ENCODE measurements at regions not wholly inside any gene's neighbourhood (a gene's known extent, or its start where the extent isn't known, plus 50 kb on each side); places are given as distances from the start of the nearest gene placed in this dataset.
A peak's percentile ranks its signal among the peaks of the same experiment; 100 is the strongest.

- DNase-seq = peak; percentile 53
- Histone ChIP-seq H3K27me3 (no peaks in the 10 kb centered on the region), H3K4me3 (ENCODE audit: low read depth, low read length) (no peak overlapping the region), H3K9me3 (no peaks in the 10 kb centered on the region), H3K36me3 (no peaks in the 10 kb centered on the region), H3K4me1 (0 out of 2 replicates have a peak, but pooled peaks cover 3% of the 10 kb centered on the region)
- no peak for TF ChIP-seq CTCF (IDR thresholded peaks at IDR 0.05; ENCODE audit: low read depth, low read length)
Measured at GRCh38 chr4:181566490-181566889, 676.7 kb upstream of the TENM3 start.

GRCh38 chr4:181569553-181569952 lies 673.6 kb upstream of the TENM3 start:
- TF ChIP-seq CTCF (IDR thresholded peaks at IDR 0.05; ENCODE audit: low read depth, low read length) = peak; percentile 72
- H3K4me3 ChIP-seq (ENCODE audit: low read depth, low read length) = no peak overlapping the region
- H3K27me3 ChIP-seq = no peaks in the 10 kb centered on the region
- H3K36me3 ChIP-seq = no peaks in the 10 kb centered on the region
- DNase-seq = no peak
- no peaks in the 10 kb centered on the region for H3K9me3 ChIP-seq
- 0 out of 2 replicates have a peak, but pooled peaks cover 3% of the 10 kb centered on the region for H3K4me1 ChIP-seq

GRCh38 chr4:181578911-181579310 lies 664.3 kb upstream of the TENM3 start:
- Histone ChIP-seq H3K4me1 (no peaks in the 10 kb centered on the region), H3K9me3 (no peaks in the 10 kb centered on the region), H3K4me3 (ENCODE audit: low read depth, low read length) (no peak overlapping the region), H3K27me3 (no peaks in the 10 kb centered on the region), H3K36me3 (no peaks in the 10 kb centered on the region)
- no peak for TF ChIP-seq CTCF (IDR thresholded peaks at IDR 0.05; ENCODE audit: low read depth, low read length)
- DNase-seq = no peak

GRCh38 chr4:181579486-181579885 lies 663.7 kb upstream of the TENM3 start:
- H3K4me1 ChIP-seq = no peaks in the 10 kb centered on the region
- TF ChIP-seq CTCF (IDR thresholded peaks at IDR 0.05; ENCODE audit: low read depth, low read length) = no peak
- H3K4me3 ChIP-seq (ENCODE audit: low read depth, low read length) = no peak overlapping the region
- H3K36me3 ChIP-seq = no peaks in the 10 kb centered on the region
- no peak for DNase-seq
- H3K27me3 ChIP-seq = no peaks in the 10 kb centered on the region
- no peaks in the 10 kb centered on the region for H3K9me3 ChIP-seq

GRCh38 chr4:181581983-181582382 lies 661.2 kb upstream of the TENM3 start:
- H3K4me1 ChIP-seq = no peaks in the 10 kb centered on the region
- H3K4me3 ChIP-seq (ENCODE audit: low read depth, low read length) = no peak overlapping the region
- no peak for DNase-seq
- H3K27me3 ChIP-seq = no peaks in the 10 kb centered on the region
- no peaks in the 10 kb centered on the region for H3K36me3 ChIP-seq
- no peaks in the 10 kb centered on the region for H3K9me3 ChIP-seq
- TF ChIP-seq CTCF (IDR thresholded peaks at IDR 0.05; ENCODE audit: low read depth, low read length) = no peak

GRCh38 chr4:181582595-181582994 lies 660.6 kb upstream of the TENM3 start:
- Histone ChIP-seq H3K4me3 (ENCODE audit: low read depth, low read length) (no peak overlapping the region), H3K9me3 (no peaks in the 10 kb centered on the region), H3K4me1 (no peaks in the 10 kb centered on the region), H3K27me3 (no peaks in the 10 kb centered on the region), H3K36me3 (no peaks in the 10 kb centered on the region)
- TF ChIP-seq CTCF (IDR thresholded peaks at IDR 0.05; ENCODE audit: low read depth, low read length) = peak; percentile 48
- DNase-seq = no peak
